ENCODE measurements at regions not wholly inside any gene's neighbourhood (a gene's known extent, or its start where the extent isn't known, plus 50 kb on each side); places are given as distances from the start of the nearest gene placed in this dataset.

- TF ChIP-seq XRCC5 (IDR thresholded peaks at IDR 0.05; ENCODE audit: low read depth, low read length) (no peak), TFE3 (CRISPR knock-in tag; IDR thresholded peaks at IDR 0.05) (no peak)
Observed at GRCh38 chrX:58051346-58051745, 141.1 kb upstream of the ZXDA start (continued).

GRCh38 chrX:58044130-58044529, 133.9 kb upstream of the ZXDA start:
- POLR2A ChIA-PET = no interaction called here

More at GRCh38 chrX:58044130-58044529, 133.9 kb upstream of the ZXDA start:
- CTCF ChIA-PET (ENCODE audit: low intra/inter-chr PET ratio) = no interaction called here
- no peak for TF ChIP-seq ZBTB17 (CRISPR knock-in tag; IDR thresholded peaks at IDR 0.05)
- no peak for TF ChIP-seq NFE2L1 (tag; IDR thresholded peaks at IDR 0.05; ENCODE audit: borderline replicate concordance, low read depth)
- no peak for TF ChIP-seq MGA (IDR thresholded peaks at IDR 0.05)
- no peak for TF ChIP-seq ZNF280B (CRISPR knock-in tag; IDR thresholded peaks at IDR 0.05)
- TF ChIP-seq NFE2 (IDR thresholded peaks at IDR 0.05; ENCODE audit: low read depth) = no peak
- no peak for TF ChIP-seq CBFA2T3 (IDR thresholded peaks at IDR 0.05)
- H3K36me3 ChIP-seq (ENCODE audit: control insufficient read depth, insufficient read depth, low read length) = no peaks in the 10 kb centered on the region
- no peaks in the 10 kb centered on the region for H3K27me3 ChIP-seq (ENCODE audit: control insufficient read depth in 2 of 2, insufficient read depth in 2 of 2, low read length in 2 of 2)
- H3K9me1 ChIP-seq (ENCODE audit: control insufficient read depth, insufficient read depth, low read length) = no peaks in the 10 kb centered on the region
- intact Hi-C loops (cut with micrococcal nuclease) (no loop called here), in situ Hi-C loops (cut with MboI) (no loop called here)
- H3K27ac ChIP-seq (ENCODE audit: extremely low read depth, low read depth, low read length) = no peak overlapping the region
- no peak overlapping the region for H3K4me2 ChIP-seq (ENCODE audit: insufficient read depth, low read length)
- H3K9ac ChIP-seq (ENCODE audit: insufficient read depth in 1 of 2, low read depth in 2 of 2, low read length in 2 of 2) = no peak overlapping the region
- FAIRE-seq (no peak), DNase-seq (ENCODE audit: extremely low read depth in 1 of 4, low spot score in 3 of 4) (no peak), ATAC-seq (no peak)
- no peaks in the 10 kb centered on the region for H3K9me3 ChIP-seq (replicated peaks; ENCODE audit: control insufficient read depth, insufficient read depth, low read depth, low read length)
- BruUV-seq (replicated peaks) = no TSS peak
- H2AFZ ChIP-seq (ENCODE audit: low read depth, low read length) = no peak overlapping the region
- H3K4me3 ChIP-seq = no peak overlapping the region
- H3K79me2 ChIP-seq (ENCODE audit: control insufficient read depth, insufficient read depth, low read length) = no peaks in the 10 kb centered on the region
- no peaks in the 10 kb centered on the region for H4K20me1 ChIP-seq (replicated peaks; ENCODE audit: control insufficient read depth, insufficient read depth, low read length)
- no peaks in the 10 kb centered on the region for H3K4me1 ChIP-seq (replicated peaks in 1 of 2; ENCODE audit: control insufficient read depth in 2 of 2, insufficient read depth in 2 of 2, low read length in 2 of 2)
